Left lobe of liver (tissue), 2 donors: ENCODE measurements at regions not wholly inside any gene's neighbourhood (a gene's known extent, or its start where the extent isn't known, plus 50 kb on each side); places are given as distances from the start of the nearest gene placed in this dataset.
"Not testable (repeated sequence)": the region's sequence is repeated elsewhere in the genome, so short reads cannot be mapped to it uniquely, and the experiment has no call there.

Source experiments
- ATAC-seq: fragments of 200-7000 bp; cut with Tn5 transposase; one replicate; pipeline ENCODE4 v1.9.1; 2020; ENCODE audit warnings: mild to moderate bottlenecking, moderate library complexity
- DNase-seq: peaks from one replicate; pipeline ENCODE4 v3.0.0-alpha.2; 2020; ENCODE audit warnings: low spot score
- donor health status: DM: no; HTN: no; CAD: no; lungs with moderate emphysema.
- donor health status: DM: no; HTN: yes; CAD: no.

DNA sequence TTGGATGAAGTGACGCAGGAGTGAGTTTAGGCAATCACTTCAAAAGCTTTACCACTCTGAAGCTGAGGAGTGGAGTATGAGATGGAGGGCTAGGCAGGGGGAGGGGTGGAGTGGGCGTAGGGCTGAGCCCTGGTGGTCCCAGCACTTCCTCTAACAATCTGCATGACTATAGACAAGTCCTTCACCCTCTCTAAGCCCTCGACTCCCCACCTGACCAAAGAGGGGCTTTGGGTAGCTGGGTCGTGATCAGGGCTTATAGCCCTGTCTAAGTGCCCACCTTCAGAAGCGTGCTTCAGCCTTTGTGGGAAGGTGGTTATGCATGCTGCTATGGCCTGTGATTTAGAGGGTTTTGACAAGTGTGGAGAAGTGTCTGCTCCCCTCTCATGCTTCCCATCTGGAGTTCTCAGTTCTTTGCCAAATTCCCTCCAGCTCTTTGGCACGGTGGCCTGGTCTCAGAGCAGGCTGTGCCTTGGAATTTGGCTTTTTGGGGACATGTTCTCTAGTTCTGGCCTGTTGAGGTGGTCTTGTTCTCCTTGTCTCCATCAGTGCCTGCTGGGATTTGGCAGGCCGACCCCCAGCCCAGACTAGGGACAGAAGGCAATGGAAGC lies 53.0 kb downstream of the ACTBL2 start:
- DNase-seq = no peak
- ATAC-seq = no peak

DNA sequence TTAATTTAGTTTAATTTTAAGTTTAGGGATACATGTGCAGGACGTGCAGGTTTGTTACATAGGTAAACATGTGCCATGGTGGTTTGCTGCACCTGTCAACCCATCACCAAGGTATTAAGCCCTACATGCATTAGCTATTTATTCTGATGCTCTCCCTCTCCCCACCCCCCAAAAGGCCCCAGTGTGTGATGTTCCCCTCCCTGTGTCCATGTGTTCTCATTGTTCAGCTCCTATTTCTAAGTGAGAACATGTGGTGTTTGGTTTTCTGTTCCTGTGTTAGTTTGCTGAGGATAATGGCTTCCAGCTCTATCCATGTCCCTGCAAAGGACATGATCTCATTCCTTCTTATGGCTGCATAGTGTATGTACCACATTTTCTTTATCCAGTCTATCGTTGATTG lies 53.6 kb downstream of the ACTBL2 start:
- ATAC-seq, DNase-seq: not testable (repeated sequence)

DNA sequence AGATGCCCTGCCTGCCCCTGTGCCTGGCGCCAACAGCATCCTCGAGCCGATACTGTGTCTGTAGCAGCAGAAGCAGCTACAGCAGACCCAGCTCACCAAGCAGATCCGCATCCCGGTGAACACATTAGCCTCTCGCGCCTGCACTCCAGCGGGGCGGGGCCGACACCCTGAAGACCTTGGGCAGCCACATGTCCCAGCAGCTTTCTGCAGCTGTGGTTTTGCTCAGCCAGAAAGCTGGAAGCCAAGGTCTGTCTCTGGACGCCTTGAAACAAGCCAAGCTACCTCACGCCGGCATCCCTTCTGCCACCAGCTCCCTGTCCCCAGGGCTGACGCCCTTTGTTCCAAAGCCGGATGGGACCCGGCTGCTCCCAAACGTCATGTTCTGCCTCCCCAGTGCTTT lies 59.6 kb downstream of the ACTBL2 start:
- ATAC-seq = no peak

DNA sequence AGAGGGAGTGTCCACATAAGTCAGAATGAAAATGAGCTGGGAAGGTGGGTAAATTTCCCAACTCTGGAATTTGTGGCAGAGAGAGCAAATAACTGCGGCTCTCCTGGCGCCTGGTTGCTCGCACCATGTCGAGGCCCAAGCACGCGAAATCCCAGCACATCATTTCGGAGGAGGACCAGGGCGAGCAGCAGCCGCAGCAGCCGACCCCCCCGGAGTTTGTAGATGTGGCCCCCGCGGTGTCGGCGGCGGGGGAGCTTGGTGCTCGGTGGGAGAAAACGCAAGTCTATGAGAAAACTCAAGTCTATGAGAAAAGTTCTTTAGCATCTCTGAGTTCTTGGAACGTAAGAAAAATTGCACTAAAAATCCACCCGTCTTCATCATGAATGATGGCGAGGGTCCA lies 60.3 kb downstream of the ACTBL2 start:
- DNase-seq (no peak), ATAC-seq (no peak)

More for the DNA sequence above, 59.6 kb downstream of the ACTBL2 start:
- no peak for DNase-seq

DNA sequence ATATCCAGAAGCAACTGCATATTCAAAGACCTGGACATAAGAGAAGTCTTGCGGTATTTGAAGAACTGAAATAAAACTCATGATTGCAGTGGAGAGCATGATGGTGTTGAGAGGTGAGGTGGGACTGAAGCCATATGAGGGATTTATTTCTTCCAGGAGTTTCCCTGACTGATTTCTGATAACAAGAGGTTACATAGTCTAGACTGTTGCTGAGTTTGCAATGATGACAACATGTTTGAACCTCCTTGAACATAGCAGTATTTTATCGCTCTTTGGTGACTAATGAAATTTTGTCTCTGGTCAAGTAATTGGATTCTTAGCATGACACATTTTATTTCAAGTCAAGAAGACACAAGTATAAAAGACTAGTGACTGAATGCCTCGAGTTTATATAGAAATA lies 61.8 kb downstream of the ACTBL2 start:
- DNase-seq (no peak), ATAC-seq (no peak)

DNA sequence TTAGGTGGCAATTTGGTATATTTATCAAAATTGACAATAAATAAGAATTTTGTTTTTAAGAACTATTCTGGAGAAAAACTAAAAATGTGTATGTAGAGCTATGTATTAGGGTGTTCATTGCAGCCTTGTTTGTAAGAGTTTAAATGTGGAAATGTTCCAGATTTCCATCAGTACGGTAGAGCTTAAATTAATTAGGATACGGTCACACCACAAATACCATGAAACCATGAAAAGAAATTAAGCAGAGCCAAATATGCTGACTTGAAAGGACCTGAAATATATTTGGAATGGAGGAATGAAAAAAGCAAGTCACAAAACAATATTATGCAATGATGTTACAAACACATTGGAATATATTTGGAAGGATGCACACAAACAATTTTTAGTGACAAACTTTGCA lies 64.6 kb downstream of the ACTBL2 start:
- no peak for DNase-seq
- ATAC-seq = no peak

DNA sequence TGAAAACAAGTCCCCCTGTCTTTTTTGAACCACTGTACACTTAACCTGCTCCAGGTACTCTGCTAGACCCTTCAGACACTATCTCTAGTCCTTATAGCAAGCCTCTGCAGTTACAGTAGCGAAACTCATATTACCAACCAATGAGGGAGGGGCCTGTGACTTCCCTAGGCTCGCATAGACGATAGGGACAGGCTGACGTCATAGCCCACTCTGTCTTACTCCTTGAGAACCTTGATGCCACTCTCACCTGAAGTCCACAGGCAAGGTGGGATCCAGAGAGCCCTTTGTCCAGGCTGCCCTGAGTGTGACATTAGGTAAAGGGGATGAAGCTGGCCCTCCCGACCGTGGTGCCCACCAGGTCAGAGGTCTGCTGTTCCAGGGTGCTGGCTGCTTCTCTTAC lies 65.3 kb downstream of the ACTBL2 start:
- ATAC-seq = no peak

DNA sequence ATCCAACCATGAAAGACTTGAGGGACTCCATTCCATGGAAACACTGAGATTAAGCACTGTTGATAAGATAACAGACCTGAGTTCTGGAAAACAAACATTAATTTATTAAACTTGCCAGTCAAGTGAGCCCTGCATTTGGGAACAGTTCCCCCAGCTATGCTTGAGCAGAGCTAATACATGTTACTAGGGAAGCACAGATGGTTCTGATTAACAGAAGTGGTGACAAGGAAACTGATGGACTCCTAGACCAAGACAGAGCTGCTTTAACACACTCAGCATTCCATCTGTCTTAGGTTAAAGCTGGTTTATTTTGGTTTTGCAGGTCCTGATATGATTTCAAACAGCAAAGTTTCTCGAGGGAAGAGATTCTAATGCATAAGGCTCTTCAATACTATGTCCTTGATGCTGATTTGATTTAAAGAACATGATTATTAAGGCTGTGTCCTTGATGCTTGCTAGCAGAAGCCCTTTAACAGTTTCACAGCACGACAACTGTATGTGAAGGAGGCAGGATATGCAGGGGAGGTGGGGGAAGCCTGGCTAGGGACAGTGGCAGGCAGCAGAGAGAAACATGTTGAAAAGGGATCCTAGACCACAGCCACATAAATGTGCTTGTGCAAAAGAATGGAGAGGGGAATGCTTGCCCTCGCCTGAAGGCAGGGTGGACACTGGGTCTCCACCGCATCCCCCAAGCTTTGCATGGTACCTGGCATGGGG lies 66.2 kb downstream of the ACTBL2 start:
- ATAC-seq (no peak), DNase-seq (no peak)

More for the DNA sequence above, 65.3 kb downstream of the ACTBL2 start:
- DNase-seq = no peak

DNA sequence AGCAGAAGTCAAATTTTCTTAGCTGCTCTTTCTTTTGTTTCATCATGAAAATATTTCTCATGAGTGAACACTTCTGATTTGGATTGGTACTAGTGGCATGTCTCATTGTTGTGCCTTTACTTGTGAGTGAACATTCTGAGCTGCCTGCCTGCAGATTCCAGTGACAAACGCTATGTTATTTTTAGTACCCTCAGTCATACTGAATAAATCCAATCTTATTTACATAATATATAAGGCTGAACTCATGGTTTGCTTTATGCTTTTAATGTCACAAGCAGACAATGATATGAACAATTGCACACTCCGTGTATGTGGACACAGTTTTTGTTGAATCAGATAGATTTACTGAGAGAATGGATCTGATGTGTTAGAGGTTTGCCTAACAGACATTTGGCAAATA lies 67.8 kb downstream of the ACTBL2 start:
- DNase-seq = no peak

DNA sequence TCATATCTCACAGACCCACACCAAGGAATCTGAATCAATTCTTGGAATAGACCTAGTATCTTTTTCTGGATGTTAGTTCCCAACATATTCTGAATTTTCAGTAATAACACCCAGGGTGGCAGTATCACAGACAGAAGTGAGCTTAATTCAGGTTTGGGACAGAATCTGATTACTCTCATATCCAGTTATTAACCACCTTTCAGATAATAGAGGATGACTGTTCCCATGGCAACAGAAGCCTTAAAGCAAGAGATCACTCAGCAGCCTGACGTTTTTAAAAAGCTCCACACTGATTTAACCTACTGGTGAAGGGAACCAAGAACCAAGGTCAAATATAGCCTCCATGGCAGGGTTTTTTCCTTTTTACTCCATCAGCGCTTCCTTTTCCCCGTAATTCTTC lies 68.4 kb downstream of the ACTBL2 start:
- DNase-seq (no peak), ATAC-seq (no peak)

More for the DNA sequence above, 67.8 kb downstream of the ACTBL2 start:
- no peak for ATAC-seq

DNA sequence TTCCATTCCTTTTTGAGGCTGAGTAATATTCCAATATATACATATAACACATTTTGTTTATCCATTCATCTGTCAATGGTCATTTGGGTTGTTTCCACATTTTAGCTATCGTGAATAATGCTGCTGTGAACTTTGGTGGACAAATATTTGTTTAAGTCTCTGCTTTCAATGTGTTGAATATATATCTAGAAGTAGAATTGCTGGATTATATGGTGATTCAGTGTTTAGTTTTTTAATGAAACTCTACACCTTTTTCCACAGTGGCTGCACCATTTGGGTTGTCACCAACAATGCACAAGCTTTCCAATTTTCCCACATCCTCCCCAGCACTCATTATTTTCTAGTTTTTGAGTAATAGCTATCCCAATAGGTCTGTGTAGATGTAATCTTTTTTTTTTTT lies 69.5 kb downstream of the ACTBL2 start:
- no peak for ATAC-seq
- DNase-seq = no peak

DNA sequence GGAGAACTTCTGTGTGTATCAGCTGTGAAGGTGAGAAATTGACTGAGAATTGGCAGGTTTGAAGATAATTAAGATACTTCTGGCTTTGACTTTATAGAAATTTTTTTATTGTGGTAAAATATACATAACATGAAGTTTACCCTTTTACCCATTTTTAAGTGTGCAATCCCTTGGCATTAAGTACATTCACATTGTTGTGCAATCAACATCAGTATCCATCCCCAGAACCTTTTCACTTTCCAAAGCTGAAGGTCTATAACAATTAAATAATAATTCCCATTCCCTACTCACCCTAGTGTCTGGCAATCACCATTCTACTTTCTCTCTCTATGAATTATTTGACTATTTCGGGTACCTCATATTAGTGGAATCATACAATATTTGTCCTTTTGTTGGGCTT lies 69.9 kb downstream of the ACTBL2 start:
- DNase-seq (no peak), ATAC-seq (no peak)

DNA sequence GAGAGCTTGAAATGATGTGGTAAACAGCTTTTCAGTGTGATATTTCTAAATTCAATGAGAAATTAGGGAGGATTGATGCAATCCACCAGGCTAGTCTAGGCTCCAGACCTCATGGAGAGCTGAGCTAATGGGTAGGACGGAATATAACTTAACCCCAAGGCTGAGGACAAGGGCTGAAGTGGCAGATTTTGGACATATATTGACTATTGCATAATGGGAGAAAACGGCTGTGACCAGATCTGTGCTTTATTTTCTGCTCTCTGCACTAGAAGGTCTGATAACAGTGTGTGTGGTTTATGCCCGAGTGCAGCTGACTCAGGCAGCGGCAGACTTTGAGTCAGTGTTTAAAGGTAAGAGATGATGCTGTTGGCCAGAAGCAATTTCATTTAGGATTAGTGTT lies 70.6 kb downstream of the ACTBL2 start:
- DNase-seq (no peak), ATAC-seq (peak; percentile 69)

DNA sequence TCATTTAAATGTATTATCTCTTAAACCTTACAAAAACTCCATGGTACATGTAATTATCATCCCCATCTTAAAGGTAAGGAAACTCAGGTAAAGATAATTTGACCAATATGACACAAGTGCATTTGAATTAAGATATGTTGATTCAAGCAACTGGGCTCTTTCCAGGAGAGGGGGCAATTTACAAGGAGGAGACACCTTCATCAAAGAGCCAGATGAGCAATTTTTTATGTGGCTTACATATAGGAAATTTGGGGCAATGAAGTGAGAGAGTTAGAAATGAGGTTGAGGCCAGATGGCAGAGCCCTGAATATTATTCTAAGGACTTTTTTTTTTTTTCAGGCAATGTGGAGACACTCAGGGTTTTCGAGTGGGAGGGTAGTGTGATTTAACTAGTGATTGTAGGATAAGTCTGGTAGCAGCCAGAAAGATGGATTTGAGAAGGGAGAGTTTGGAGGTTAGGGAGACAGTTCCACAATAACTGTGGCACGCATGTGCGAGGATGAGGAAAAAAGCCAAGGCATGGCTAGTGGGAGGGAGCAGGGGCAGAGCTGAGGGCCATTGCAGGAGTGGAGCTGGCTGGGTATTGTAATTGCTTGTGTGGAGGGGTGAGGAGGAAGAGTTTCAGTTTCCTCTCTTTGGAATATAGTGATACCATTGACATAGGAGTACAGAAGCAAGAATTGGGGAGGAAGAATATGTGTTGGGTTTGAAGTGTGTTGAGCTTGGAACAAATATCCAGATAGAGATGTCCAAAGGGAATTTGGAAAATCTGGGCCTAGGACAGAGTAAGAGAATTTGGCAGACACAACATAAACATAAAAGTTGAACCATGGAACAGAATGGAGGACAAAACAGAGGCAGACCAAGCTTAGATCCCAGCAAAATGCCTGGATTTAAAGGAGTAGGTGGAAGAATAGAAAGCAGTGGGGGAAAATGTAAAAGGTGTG lies 72.0 kb downstream of the ACTBL2 start:
- no peak for DNase-seq
- ATAC-seq = no peak

DNA sequence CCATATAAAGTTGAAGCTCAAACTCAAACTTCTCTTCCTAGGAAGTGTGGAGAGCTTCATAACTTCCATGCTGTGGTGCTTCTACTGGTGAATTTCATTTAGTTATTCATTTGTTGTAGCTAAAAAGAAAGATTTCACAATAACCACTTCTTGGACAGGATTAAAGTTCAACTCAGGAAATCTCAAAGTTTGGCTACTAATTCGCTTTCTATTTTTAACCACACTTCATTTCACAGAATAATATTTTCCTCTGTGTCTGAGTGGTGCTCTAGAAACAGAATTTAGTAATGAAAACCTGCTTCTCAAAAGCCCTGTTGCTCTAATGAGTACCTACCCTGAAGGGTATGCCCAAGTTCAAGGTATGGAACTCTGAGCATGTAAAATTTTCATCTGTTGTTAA lies 73.9 kb downstream of the ACTBL2 start:
- ATAC-seq = peak; percentile 75
- DNase-seq = no peak

DNA sequence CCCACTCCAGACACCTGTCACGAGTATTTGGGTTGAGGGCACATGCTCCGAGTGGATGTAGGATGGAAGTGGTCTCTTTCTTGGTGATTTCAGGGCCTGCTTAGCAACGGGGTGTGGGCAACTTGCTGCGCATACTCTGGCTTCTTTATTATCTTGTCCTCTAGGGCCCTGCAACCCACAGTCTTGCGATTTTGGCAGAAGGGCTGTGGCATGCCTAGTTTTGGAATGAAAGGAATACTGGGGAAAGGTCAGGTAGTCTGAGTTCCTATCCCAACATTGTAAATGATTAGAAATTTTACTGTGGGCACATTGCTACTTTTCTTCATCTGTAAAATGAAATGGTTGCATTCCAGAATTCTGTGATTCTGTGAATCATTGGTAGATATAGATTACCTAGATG lies 74.3 kb downstream of the ACTBL2 start:
- ATAC-seq (peak; percentile 65), DNase-seq (no peak)

DNA sequence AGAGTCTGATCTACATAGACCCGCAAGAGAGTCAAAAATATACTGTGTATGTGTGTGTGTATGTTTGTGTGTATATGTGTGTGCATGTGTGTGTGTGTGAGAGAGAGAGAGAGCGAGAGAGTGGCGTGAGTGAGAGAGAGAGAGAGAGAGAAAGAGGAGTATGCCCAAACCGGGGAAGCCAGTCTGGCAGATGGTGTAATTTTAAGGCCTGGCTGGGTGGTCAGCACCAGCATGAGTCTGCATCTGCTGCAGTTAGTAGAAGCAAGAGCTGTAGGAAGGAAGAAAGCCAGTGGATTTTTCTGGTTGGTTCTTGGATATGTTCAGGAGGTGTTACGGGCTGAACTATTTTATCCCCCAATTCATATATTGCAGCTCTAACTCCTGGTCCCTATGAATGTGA lies 75.2 kb downstream of the ACTBL2 start:
- DNase-seq (no peak), ATAC-seq (no peak)

DNA sequence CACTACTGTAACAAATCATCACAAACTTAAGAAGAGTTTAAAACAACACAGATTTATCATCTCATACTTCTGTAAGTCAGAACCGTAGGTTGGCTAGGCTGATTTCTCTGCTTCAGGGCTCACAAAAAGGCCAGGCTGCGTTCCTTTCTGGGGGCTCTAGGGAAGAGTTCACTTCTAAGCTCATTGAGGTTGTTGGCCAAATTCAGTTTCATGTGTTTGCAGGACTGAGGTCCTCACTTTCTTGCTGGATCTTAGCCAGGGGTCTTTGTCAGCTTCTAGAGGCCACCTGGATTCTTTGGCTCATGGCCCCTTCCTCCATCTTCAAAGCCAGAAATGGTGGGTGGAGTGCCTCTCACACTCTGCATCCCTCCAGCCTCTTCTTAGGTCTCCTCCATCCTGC lies 76.0 kb downstream of the ACTBL2 start:
- DNase-seq = no peak
- ATAC-seq = no peak

DNA sequence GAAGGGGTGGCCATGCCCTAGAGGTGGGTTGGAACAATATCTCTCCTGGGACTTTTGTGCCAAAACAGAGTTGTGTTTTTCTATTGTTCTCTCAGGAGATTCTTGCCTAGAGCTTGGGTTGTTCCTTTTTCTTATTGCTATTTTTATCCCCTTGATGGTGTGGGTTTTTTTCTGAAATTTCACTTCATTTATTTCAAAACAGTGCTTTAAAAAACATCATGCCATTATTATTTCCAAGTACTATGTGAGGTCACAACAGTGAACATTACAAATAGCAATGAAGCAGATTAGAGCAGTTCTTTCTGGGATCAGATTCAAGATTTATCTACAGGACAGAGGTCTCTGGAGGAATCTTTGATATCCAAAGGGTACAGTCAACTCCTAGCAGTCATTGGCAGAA lies 76.6 kb downstream of the ACTBL2 start:
- DNase-seq (no peak), ATAC-seq (peak; percentile 70)

DNA sequence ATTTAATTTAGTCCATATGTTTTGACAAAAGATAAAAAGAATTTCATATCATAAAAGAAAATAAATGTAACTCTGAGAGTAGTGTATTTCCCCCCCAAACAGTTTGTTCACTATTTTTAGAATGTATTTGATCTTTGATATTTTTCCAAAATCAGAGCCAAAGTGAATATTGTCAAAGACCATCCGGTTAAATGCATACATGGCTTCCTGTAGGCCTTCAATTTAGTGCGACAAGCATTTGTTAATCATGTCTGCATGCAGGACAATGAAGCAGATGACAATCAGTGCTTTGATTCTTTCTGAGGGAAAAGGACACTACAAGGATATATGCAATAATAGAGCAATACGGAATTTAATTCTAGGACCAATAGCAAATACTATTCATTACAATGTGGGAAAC lies 79.8 kb downstream of the ACTBL2 start:
- no peak for DNase-seq
- no peak for ATAC-seq

DNA sequence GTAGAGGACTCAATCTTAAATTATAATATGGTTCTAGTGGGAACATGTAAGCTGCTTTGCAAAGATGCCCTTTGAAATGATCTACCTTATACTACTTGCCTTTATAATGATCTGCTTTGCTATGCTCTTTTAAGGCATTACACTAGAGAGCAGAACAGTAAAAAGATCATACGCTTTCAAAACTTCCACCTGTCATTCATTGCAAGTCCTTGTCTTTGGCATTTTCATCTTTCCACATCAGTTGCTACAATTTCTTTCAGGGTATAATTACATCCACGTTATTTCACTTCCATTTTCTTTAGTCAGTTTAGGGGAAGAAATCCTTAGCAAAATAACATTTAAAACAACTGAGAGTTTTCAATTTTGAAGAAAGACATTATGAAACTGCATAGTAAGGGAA lies 80.3 kb downstream of the ACTBL2 start:
- no peak for ATAC-seq
- no peak for DNase-seq
